ENCODE measurements at regions not wholly inside any gene's neighbourhood (a gene's known extent, or its start where the extent isn't known, plus 50 kb on each side); places are given as distances from the start of the nearest gene placed in this dataset.

GRCh38 chr15:98121536-98121935, 161.0 kb downstream of the ARRDC4 start:
- intact Hi-C loops (cut with micrococcal nuclease) (no loop called here), in situ Hi-C loops (cut with MboI) (no loop called here)
- Histone ChIP-seq H3K9ac (ENCODE audit: insufficient read depth in 1 of 2, low read depth in 2 of 2, low read length in 2 of 2) (no peak overlapping the region), H3K9me1 (ENCODE audit: control insufficient read depth, insufficient read depth, low read length) (no peaks in the 10 kb centered on the region), H4K20me1 (replicated peaks; ENCODE audit: control insufficient read depth, insufficient read depth, low read length) (no peaks in the 10 kb centered on the region), H3K4me1 (replicated peaks in 1 of 2; ENCODE audit: control insufficient read depth in 2 of 2, insufficient read depth in 2 of 2, low read length in 2 of 2) (no peaks in the 10 kb centered on the region), H3K79me2 (ENCODE audit: control insufficient read depth, insufficient read depth, low read length) (no peaks in the 10 kb centered on the region), H3K4me2 (ENCODE audit: insufficient read depth, low read length) (no peak overlapping the region), H3K27ac (ENCODE audit: extremely low read depth, low read depth, low read length) (no peak overlapping the region), H3K9me3 (replicated peaks; ENCODE audit: control insufficient read depth, insufficient read depth, low read depth, low read length) (no peaks in the 10 kb centered on the region), H3K4me3 (no peak overlapping the region), H2AFZ (ENCODE audit: low read depth, low read length) (no peak overlapping the region), H3K27me3 (ENCODE audit: control insufficient read depth in 2 of 2, insufficient read depth in 2 of 2, low read length in 2 of 2) (peaks cover 10 to 19% of the 10 kb centered on the region in 2 experiments; a peak in 4 of 5 replicates), H3K36me3 (ENCODE audit: control insufficient read depth, insufficient read depth, low read length) (no peaks in the 10 kb centered on the region)
- TF ChIP-seq SMARCB1 (IDR thresholded peaks at IDR 0.05; ENCODE audit: insufficient read length, low read depth): no peak
- TF ChIP-seq ZBTB9 (CRISPR knock-in tag; IDR thresholded peaks at IDR 0.05): no peak
- TF ChIP-seq MECOM (CRISPR knock-in tag; IDR thresholded peaks at IDR 0.05): no peak
- no peak for TF ChIP-seq MTA3 (IDR thresholded peaks at IDR 0.05; ENCODE audit: borderline replicate concordance)
- ChIA-PET CTCF (ENCODE audit: low intra/inter-chr PET ratio) (no interaction called here), POLR2A (no interaction called here)
- no peak for ATAC-seq
- no TSS peak for BruUV-seq (replicated peaks)
- no peak for FAIRE-seq
- no peak for DNase-seq (ENCODE audit: extremely low read depth in 1 of 4, low spot score in 3 of 4)
- 2% methylated on average over 5 of the region's 5 CpGs for WGBS (ENCODE audit: insufficient coverage, low coverage, missing lambda C conversion rate)

- Histone ChIP-seq H3K27me3 (ENCODE audit: control insufficient read depth in 2 of 2, insufficient read depth in 2 of 2, low read length in 2 of 2) (peaks cover 10 to 19% of the 10 kb centered on the region in 2 experiments; a peak in 4 of 5 replicates), H3K4me3 (no peak overlapping the region), H3K4me1 (replicated peaks in 1 of 2; ENCODE audit: control insufficient read depth in 2 of 2, insufficient read depth in 2 of 2, low read length in 2 of 2) (no peaks in the 10 kb centered on the region), H3K36me3 (ENCODE audit: control insufficient read depth, insufficient read depth, low read length) (no peaks in the 10 kb centered on the region), H3K9me1 (ENCODE audit: control insufficient read depth, insufficient read depth, low read length) (no peaks in the 10 kb centered on the region), H3K79me2 (ENCODE audit: control insufficient read depth, insufficient read depth, low read length) (no peaks in the 10 kb centered on the region), H3K9me3 (replicated peaks; ENCODE audit: control insufficient read depth, insufficient read depth, low read depth, low read length) (no peaks in the 10 kb centered on the region), H2AFZ (ENCODE audit: low read depth, low read length) (no peak overlapping the region), H4K20me1 (replicated peaks; ENCODE audit: control insufficient read depth, insufficient read depth, low read length) (no peaks in the 10 kb centered on the region), H3K4me2 (ENCODE audit: insufficient read depth, low read length) (no peak overlapping the region), H3K27ac (ENCODE audit: extremely low read depth, low read depth, low read length) (no peak overlapping the region), H3K9ac (ENCODE audit: insufficient read depth in 1 of 2, low read depth in 2 of 2, low read length in 2 of 2) (no peak overlapping the region)
- in situ Hi-C loops (cut with MboI): no loop called here
- intact Hi-C loops (cut with micrococcal nuclease): no loop called here
- DNase-seq (ENCODE audit: extremely low read depth in 1 of 4, low spot score in 3 of 4) (no peak), FAIRE-seq (no peak), ATAC-seq (no peak)
- 4% methylated on average over 3 of the region's 3 CpGs for WGBS (ENCODE audit: insufficient coverage, low coverage, missing lambda C conversion rate)
- POLR2A ChIA-PET: no interaction called here
- CTCF ChIA-PET (ENCODE audit: low intra/inter-chr PET ratio): no interaction called here
- BruUV-seq (replicated peaks): no TSS peak
- TF ChIP-seq POLR3G (IDR thresholded peaks at IDR 0.05; ENCODE audit: extremely low read depth, insufficient read length, insufficient replicate concordance) (no peak), GTF2B (IDR thresholded peaks at IDR 0.05; ENCODE audit: extremely low read depth, insufficient read length) (no peak), CC2D1A (IDR thresholded peaks at IDR 0.05) (no peak), POLR2A (conservative IDR thresholded peaks at IDR 0.05) (no peak), HNRNPLL (IDR thresholded peaks at IDR 0.05; ENCODE audit: low read depth, low read length, poor library complexity, severe bottlenecking) (no peak), MXD1 (CRISPR knock-in tag; IDR thresholded peaks at IDR 0.05; ENCODE audit: borderline replicate concordance, poor library complexity, severe bottlenecking) (no peak), MCM7 (IDR thresholded peaks at IDR 0.05) (no peak), RNF219 (CRISPR knock-in tag; IDR thresholded peaks at IDR 0.05) (no peak)
Observed at GRCh38 chr15:98121957-98122356, 161.5 kb downstream of the ARRDC4 start.
